Fibroblast of lung (primary cell): ENCODE measurements at regions not wholly inside any gene's neighbourhood (a gene's known extent, or its start where the extent isn't known, plus 50 kb on each side); places are given as distances from the start of the nearest gene placed in this dataset.

Source experiments
- CTCF ChIP-seq, 2 donors: IDR thresholded peaks in 1 of 2; conservative IDR thresholded peaks in 1 of 2; 1 replicate in 1 of 2; 2 replicates in 1 of 2; pipeline ENCODE4 v1.5.1; 2011 to 2012; ENCODE audit warnings: low read length in 2 of 2, control low read depth in 1 of 2, inconsistent platforms in 1 of 2, low read depth in 1 of 2, mild to moderate bottlenecking in 1 of 2
- EZH2 ChIP-seq: IDR thresholded peaks from 2 replicates; pipeline ENCODE4 v1.5.1; 2012; ENCODE audit warnings: low read length, control low read depth, mild to moderate bottlenecking; ENCODE audit errors: missing control alignments

GRCh38 chr11:69382131-69383128 is 88.5 kb downstream of the MYEOV start:
- no peak for TF ChIP-seq CTCF (conservative IDR thresholded peaks at IDR 0.05 in 1 of 2, IDR thresholded peaks at IDR 0.05 in 1 of 2; ENCODE audit: low read depth in 1 of 2, low read length in 2 of 2)
- no peak for TF ChIP-seq EZH2
